ENCODE measurements at regions not wholly inside any gene's neighbourhood (a gene's known extent, or its start where the extent isn't known, plus 50 kb on each side); places are given as distances from the start of the nearest gene placed in this dataset.

- Histone ChIP-seq H3K36me3 (ENCODE audit: low read depth) (no peaks in the 10 kb centered on the region), H3K4me3 (ENCODE audit: severe bottlenecking) (no peak overlapping the region), H3K27ac (ENCODE audit: poor library complexity, severe bottlenecking) (no peak overlapping the region), H3K9me3 (ENCODE audit: severe bottlenecking) (peaks cover 5% of the 10 kb centered on the region), H3K27me3 (ENCODE audit: insufficient read depth, poor library complexity, severe bottlenecking) (no peaks in the 10 kb centered on the region), H3K4me1 (ENCODE audit: insufficient read depth, poor library complexity, severe bottlenecking) (no peaks in the 10 kb centered on the region)
- DNase-seq (ENCODE audit: low spot score): no peak
- no peak for TF ChIP-seq CTCF (IDR thresholded peaks at IDR 0.05; ENCODE audit: poor library complexity, severe bottlenecking)
- no peak for ATAC-seq (ENCODE audit: low read depth)
These were observed 94.7 kb upstream of the TSPAN8 start for GRCh38 chr12:71252473-71252872.

- TF ChIP-seq CTCF (IDR thresholded peaks at IDR 0.05; ENCODE audit: poor library complexity, severe bottlenecking): no peak
- H3K36me3 ChIP-seq (ENCODE audit: low read depth): no peaks in the 10 kb centered on the region
- H3K27me3 ChIP-seq (ENCODE audit: insufficient read depth, poor library complexity, severe bottlenecking): no peaks in the 10 kb centered on the region
- H3K27ac ChIP-seq (ENCODE audit: poor library complexity, severe bottlenecking): no peak overlapping the region
- no peaks in the 10 kb centered on the region for H3K4me1 ChIP-seq (ENCODE audit: insufficient read depth, poor library complexity, severe bottlenecking)
- peaks cover 5% of the 10 kb centered on the region for H3K9me3 ChIP-seq (ENCODE audit: severe bottlenecking)
- ATAC-seq (ENCODE audit: low read depth): no peak
- no peak for DNase-seq (ENCODE audit: low spot score)
- H3K4me3 ChIP-seq (ENCODE audit: severe bottlenecking): no peak overlapping the region
These were observed 92.4 kb upstream of the TSPAN8 start for GRCh38 chr12:71250166-71250565.

- H3K36me3 ChIP-seq (ENCODE audit: low read depth): no peaks in the 10 kb centered on the region
- H3K27me3 ChIP-seq (ENCODE audit: insufficient read depth, poor library complexity, severe bottlenecking): peaks cover 6% of the 10 kb centered on the region
- no peak for DNase-seq (ENCODE audit: low spot score)
- no peaks in the 10 kb centered on the region for H3K4me1 ChIP-seq (ENCODE audit: insufficient read depth, poor library complexity, severe bottlenecking)
- ATAC-seq (ENCODE audit: low read depth): no peak
- TF ChIP-seq CTCF (IDR thresholded peaks at IDR 0.05; ENCODE audit: poor library complexity, severe bottlenecking): no peak
- no peak overlapping the region for H3K27ac ChIP-seq (ENCODE audit: poor library complexity, severe bottlenecking)
- H3K9me3 ChIP-seq (ENCODE audit: severe bottlenecking): no peaks in the 10 kb centered on the region
- no peak overlapping the region for H3K4me3 ChIP-seq (ENCODE audit: severe bottlenecking)
These were observed 85.6 kb upstream of the TSPAN8 start for GRCh38 chr12:71243370-71243769.

- TF ChIP-seq CTCF (IDR thresholded peaks at IDR 0.05; ENCODE audit: poor library complexity, severe bottlenecking): no peak
- no peak for DNase-seq (ENCODE audit: low spot score)
- Histone ChIP-seq H3K36me3 (ENCODE audit: low read depth) (no peaks in the 10 kb centered on the region), H3K4me1 (ENCODE audit: insufficient read depth, poor library complexity, severe bottlenecking) (no peaks in the 10 kb centered on the region), H3K27me3 (ENCODE audit: insufficient read depth, poor library complexity, severe bottlenecking) (peaks cover 6% of the 10 kb centered on the region), H3K4me3 (ENCODE audit: severe bottlenecking) (no peak overlapping the region), H3K9me3 (ENCODE audit: severe bottlenecking) (no peaks in the 10 kb centered on the region), H3K27ac (ENCODE audit: poor library complexity, severe bottlenecking) (no peak overlapping the region)
- no peak for ATAC-seq (ENCODE audit: low read depth)
These were observed 84.7 kb upstream of the TSPAN8 start for GRCh38 chr12:71242511-71242910.

GRCh38 chr12:71240946-71241345 is 83.1 kb upstream of the TSPAN8 start:
- H3K27ac ChIP-seq (ENCODE audit: poor library complexity, severe bottlenecking): no peak overlapping the region
- H3K27me3 ChIP-seq (ENCODE audit: insufficient read depth, poor library complexity, severe bottlenecking): peaks cover 6% of the 10 kb centered on the region
- no peak for DNase-seq (ENCODE audit: low spot score)
- no peak for ATAC-seq (ENCODE audit: low read depth)
- no peaks in the 10 kb centered on the region for H3K9me3 ChIP-seq (ENCODE audit: severe bottlenecking)
- no peak overlapping the region for H3K4me3 ChIP-seq (ENCODE audit: severe bottlenecking)
- no peaks in the 10 kb centered on the region for H3K36me3 ChIP-seq (ENCODE audit: low read depth)
- TF ChIP-seq CTCF (IDR thresholded peaks at IDR 0.05; ENCODE audit: poor library complexity, severe bottlenecking): no peak
- no peaks in the 10 kb centered on the region for H3K4me1 ChIP-seq (ENCODE audit: insufficient read depth, poor library complexity, severe bottlenecking)

Data from RWPE2 (cell line).